ENCODE measurements at regions not wholly inside any gene's neighbourhood (a gene's known extent, or its start where the extent isn't known, plus 50 kb on each side); places are given as distances from the start of the nearest gene placed in this dataset.

DNA sequence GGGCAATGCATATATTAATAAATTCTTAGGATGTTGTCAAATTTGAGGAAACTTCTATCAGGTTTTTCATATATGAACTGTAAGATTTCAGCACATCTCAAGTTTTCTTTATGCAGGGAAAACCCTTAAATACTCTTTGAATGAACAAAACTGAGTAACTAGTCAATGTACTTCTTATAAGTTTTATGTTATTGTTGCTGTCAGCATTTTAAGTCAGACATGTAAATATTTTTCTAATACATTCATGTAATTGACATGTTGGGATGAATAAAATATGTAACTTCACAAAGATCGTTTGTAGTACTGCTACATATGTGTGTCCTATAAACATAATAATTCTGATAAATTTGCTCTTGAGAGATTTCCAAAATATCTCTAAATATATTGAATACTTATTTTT, 109.6 kb downstream of the BMP4 start:
- ChIA-PET CTCF (no interaction called here), POLR2A (no interaction called here)
- TF ChIP-seq, protein P1, sequence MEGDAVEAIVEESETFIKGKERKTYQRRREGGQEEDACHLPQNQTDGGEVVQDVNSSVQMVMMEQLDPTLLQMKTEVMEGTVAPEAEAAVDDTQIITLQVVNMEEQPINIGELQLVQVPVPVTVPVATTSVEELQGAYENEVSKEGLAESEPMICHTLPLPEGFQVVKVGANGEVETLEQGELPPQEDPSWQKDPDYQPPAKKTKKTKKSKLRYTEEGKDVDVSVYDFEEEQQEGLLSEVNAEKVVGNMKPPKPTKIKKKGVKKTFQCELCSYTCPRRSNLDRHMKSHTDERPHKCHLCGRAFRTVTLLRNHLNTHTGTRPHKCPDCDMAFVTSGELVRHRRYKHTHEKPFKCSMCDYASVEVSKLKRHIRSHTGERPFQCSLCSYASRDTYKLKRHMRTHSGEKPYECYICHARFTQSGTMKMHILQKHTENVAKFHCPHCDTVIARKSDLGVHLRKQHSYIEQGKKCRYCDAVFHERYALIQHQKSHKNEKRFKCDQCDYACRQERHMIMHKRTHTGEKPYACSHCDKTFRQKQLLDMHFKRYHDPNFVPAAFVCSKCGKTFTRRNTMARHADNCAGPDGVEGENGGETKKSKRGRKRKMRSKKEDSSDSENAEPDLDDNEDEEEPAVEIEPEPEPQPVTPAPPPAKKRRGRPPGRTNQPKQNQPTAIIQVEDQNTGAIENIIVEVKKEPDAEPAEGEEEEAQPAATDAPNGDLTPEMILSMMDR (IDR thresholded peaks at IDR 0.05; ENCODE audit: low read depth, low read length): no peak
- Histone ChIP-seq H3K27ac (ENCODE audit: low read depth, low read length) (no peak overlapping the region), H3K27me3 (ENCODE audit: control insufficient read depth, insufficient read depth, low read length) (no peaks in the 10 kb centered on the region), H3K9me3 (ENCODE audit: control insufficient read depth, insufficient read depth, low read length) (no peaks in the 10 kb centered on the region), H3K4me3 (ENCODE audit: low read depth, low read length) (no peak overlapping the region)
- DNase-seq (ENCODE audit: low read depth, low spot score): no peak

DNA sequence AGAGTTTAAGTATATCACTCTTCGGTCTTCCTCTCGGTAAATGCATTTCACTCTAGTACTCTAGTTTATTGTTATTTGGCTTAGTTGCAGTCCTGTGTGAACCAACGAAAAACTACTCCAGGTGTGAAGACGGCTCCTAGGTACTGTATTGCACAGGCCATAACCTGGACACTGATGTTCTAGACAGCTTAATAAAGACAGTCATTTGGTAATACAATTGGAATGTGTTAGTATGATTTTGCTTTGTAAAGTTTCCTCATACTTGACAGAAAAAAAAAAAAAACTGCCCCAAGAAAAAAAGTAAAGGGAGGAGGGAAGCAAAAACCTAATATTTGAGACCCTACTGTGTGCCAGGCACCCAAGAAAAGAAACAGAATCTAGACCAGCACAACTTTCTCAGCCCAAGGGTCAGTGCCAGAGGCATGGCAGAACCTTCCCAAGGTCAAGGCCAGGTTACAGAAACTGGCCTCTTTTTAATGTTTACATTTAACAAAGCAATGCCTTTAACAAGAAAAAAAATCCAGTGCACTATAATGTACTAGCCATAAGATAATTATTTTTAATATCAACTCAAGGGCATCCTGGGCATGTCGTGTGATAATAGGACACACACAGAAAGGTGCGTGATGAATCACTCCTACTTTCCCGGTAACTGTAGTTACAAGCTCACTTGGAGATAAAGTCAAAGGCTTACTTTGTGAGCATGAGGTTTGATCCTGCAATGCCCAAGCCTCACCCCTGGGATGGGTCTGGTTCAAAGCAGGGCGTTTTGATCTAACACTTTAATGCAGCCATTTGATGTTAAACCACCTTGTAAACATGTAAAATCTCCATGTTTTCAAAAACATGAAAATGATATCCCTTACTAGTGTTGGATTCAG, 110.6 kb downstream of the BMP4 start:
- DNase-seq (ENCODE audit: low read depth, low spot score): no peak
- POLR2A ChIA-PET: no interaction called here
- TF ChIP-seq, protein P1 (IDR thresholded peaks at IDR 0.05; ENCODE audit: low read depth, low read length): no peak
- CTCF ChIA-PET: no interaction called here
- Histone ChIP-seq H3K4me3 (ENCODE audit: low read depth, low read length) (no peak overlapping the region), H3K27me3 (ENCODE audit: control insufficient read depth, insufficient read depth, low read length) (no peaks in the 10 kb centered on the region), H3K9me3 (ENCODE audit: control insufficient read depth, insufficient read depth, low read length) (no peaks in the 10 kb centered on the region), H3K27ac (ENCODE audit: low read depth, low read length) (no peak overlapping the region)

DNA sequence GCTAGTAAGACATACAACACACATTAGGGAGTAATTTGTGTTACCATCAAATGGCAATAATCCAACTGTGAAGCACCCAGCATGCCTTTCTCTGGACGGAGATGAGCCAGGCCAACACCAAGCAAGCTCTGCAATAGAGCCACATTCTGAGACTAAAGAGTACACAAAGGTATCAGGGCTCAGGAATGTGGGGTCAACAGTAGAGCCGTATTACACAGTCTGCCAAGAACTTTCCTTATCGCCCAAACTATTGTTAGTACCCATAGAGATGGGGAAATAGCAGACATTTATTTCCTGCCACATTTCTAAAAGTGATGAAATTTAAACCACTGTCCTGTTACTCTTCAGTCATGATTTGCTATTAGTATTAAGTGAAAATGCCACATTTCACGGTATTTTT, 113.7 kb downstream of the BMP4 start:
- H3K27ac ChIP-seq (ENCODE audit: low read depth, low read length): no peak overlapping the region
- H3K4me3 ChIP-seq (ENCODE audit: low read depth, low read length): no peak overlapping the region
- TF ChIP-seq, protein P1 (IDR thresholded peaks at IDR 0.05; ENCODE audit: low read depth, low read length): no peak
- DNase-seq (ENCODE audit: low read depth, low spot score): no peak
- POLR2A ChIA-PET: no interaction called here
- CTCF ChIA-PET: no interaction called here
- no peaks in the 10 kb centered on the region for H3K9me3 ChIP-seq (ENCODE audit: control insufficient read depth, insufficient read depth, low read length)
- H3K27me3 ChIP-seq (ENCODE audit: control insufficient read depth, insufficient read depth, low read length): no peaks in the 10 kb centered on the region

DNA sequence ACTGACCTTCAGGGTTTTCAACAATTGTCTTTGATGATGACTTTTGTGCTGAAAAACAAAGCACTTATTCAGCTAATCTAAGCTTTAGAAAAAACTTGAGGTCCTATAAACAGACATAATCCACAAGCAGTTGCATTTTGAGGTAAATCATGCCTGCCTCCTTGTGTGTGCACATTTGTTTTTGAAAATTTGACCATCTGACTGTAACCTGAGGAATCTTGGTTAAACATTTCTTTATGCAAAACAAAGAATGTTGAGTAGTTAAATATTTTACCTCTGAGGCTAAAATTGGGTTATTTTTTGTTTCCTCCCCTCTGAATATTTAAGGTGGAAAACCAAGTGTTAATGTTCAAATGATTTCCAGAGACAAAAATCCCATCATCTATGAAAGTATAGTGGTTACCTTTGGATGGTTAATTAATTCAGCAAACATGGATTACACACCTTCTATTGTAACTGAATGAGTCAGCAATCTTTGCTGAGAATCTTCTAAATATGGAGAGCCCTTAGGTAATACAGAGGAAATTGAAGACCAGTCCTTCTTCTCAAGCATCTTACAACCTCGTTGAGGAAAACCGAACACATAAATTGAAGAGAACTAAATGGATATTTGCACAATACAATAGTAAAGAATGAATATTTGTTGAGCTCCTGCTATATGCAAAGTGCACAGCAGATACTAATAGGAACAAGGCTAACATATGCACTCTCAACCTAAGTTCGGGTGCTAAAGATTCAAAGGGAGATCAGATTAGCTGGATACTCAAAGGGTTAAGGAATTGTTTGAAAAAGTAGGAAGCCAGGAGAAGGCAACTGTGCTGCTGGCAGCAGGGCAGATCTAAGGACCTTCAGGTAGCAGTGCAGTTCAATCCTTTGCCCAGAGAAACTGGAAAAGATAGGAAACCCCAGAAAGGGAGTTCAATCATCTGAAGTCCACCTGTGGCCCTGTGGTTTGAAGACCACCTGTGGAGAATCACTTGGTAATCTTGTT, 115.2 kb downstream of the BMP4 start:
- H3K27ac ChIP-seq (ENCODE audit: low read depth, low read length): no peak overlapping the region
- TF ChIP-seq, protein P1 (IDR thresholded peaks at IDR 0.05; ENCODE audit: low read depth, low read length): no peak
- ChIA-PET POLR2A (no interaction called here), CTCF (no interaction called here)
- no peaks in the 10 kb centered on the region for H3K27me3 ChIP-seq (ENCODE audit: control insufficient read depth, insufficient read depth, low read length)
- DNase-seq (ENCODE audit: low read depth, low spot score): no peak
- no peak overlapping the region for H3K4me3 ChIP-seq (ENCODE audit: low read depth, low read length)
- H3K9me3 ChIP-seq (ENCODE audit: control insufficient read depth, insufficient read depth, low read length): no peaks in the 10 kb centered on the region; the same call in 1 of the 2 replicates

DNA sequence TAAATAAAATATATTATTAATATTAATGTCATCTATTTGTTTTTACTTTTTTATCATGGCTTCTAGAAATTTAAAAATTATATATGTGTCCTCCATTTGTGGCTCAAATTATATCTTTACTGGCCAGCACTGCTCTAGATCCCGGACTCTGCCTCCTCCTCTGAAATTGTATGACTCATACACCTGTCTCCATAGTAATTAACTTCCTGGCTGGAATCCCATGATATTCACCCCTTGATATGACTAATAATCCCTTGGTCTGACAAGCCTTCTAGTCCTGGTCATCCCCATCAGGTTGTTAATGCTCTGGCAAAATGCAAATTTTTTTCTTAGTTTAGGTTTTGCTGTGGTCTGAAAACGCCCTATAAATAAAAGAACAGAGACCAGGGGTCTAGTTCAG, 116.2 kb downstream of the BMP4 start:
- ChIA-PET CTCF (no interaction called here), POLR2A (no interaction called here)
- TF ChIP-seq, protein P1 (IDR thresholded peaks at IDR 0.05; ENCODE audit: low read depth, low read length): no peak

More for the DNA sequence above, 116.2 kb downstream of the BMP4 start:
- no peak for DNase-seq (ENCODE audit: low read depth, low spot score)
- H3K4me3 ChIP-seq (ENCODE audit: low read depth, low read length): no peak overlapping the region
- no peak overlapping the region for H3K27ac ChIP-seq (ENCODE audit: low read depth, low read length)
- no peaks in the 10 kb centered on the region; the same call in 1 of the 2 replicates for H3K9me3 ChIP-seq (ENCODE audit: control insufficient read depth, insufficient read depth, low read length)
- H3K27me3 ChIP-seq (ENCODE audit: control insufficient read depth, insufficient read depth, low read length): no peaks in the 10 kb centered on the region
